CD14-positive monocyte (primary cell): ENCODE measurements at regions not wholly inside any gene's neighbourhood (a gene's known extent, or its start where the extent isn't known, plus 50 kb on each side); places are given as distances from the start of the nearest gene placed in this dataset.
A peak's percentile ranks its signal among the peaks of the same experiment; 100 is the strongest.

ENCODE experiments used
- DNase-seq, 3 donors: peaks; one replicate each; pipeline ENCODE4 v3.0.0-alpha.2; 2011 to 2022
- H2AFZ ChIP-seq: 2 replicates; pipeline ENCODE4 v1.6.0; 2012; ENCODE audit warnings: mild to moderate bottlenecking, low read depth, low read length, inconsistent platforms; ENCODE audit not compliant: insufficient read depth, poor library complexity, severe bottlenecking
- H3K27ac ChIP-seq, 2 donors: 1 replicate in 1 of 2; 2 replicates in 1 of 2; pipeline ENCODE4 v1.5.1; 2012 to 2013; ENCODE audit warnings: low read length in 2 of 2, control low read depth in 1 of 2, inconsistent platforms in 1 of 2, low read depth in 1 of 2, mild to moderate bottlenecking in 1 of 2
- H3K27me3 ChIP-seq, 2 donors: one replicate each; pipeline versions ENCODE4 v1.6.0 to v1.6.1; 2011 to 2013; ENCODE audit warnings: low read length in 2 of 2; ENCODE audit not compliant: control insufficient read depth in 2 of 2, insufficient read depth in 2 of 2
- H3K36me3 ChIP-seq, 2 donors: replicated peaks in 1 of 2; 1 replicate in 1 of 2; 2 replicates in 1 of 2; pipeline versions ENCODE4 v1.5.1 to v1.6.1; 2012 to 2013; ENCODE audit warnings: low read length in 2 of 2, control low read depth in 1 of 2, inconsistent platforms in 1 of 2, mild to moderate bottlenecking in 1 of 2; ENCODE audit not compliant: insufficient read depth in 2 of 2, control insufficient read depth in 1 of 2
- H3K4me1 ChIP-seq, 2 donors: 1 replicate in 1 of 2; 2 replicates in 1 of 2; pipeline versions ENCODE4 v1.5.1 to v1.6.1; 2012 to 2013; ENCODE audit warnings: low read length in 2 of 2, control low read depth in 1 of 2, inconsistent platforms in 1 of 2, mild to moderate bottlenecking in 1 of 2, moderate library complexity in 1 of 2; ENCODE audit not compliant: insufficient read depth in 2 of 2, control insufficient read depth in 1 of 2
- H3K4me2 ChIP-seq: replicated peaks from 2 replicates; pipeline ENCODE3; 2012; ENCODE audit warnings: low read length, moderate library complexity, mild to moderate bottlenecking; ENCODE audit not compliant: poor library complexity, severe bottlenecking; ENCODE audit errors: extremely low read depth
- H3K4me3 ChIP-seq, 3 experiments: fragments of 200-600 bp in 1 of 3; sonication (generic) in 1 of 3; replicated peaks in 1 of 3; 1 replicate in 2 of 3; 2 replicates in 1 of 3; pipeline ENCODE4 v1.5.1; 2011 to 2013; ENCODE audit warnings: low read length in 3 of 3, mild to moderate bottlenecking in 3 of 3, control low read depth in 2 of 3, low read depth in 2 of 3, inconsistent platforms in 1 of 3, moderate library complexity in 1 of 3
- H3K79me2 ChIP-seq: 2 replicates; pipeline ENCODE4 v1.6.0; 2012; ENCODE audit warnings: mild to moderate bottlenecking, control low read depth, inconsistent platforms, low read length, moderate library complexity; ENCODE audit not compliant: insufficient read depth
- H3K9ac ChIP-seq: 2 replicates; pipeline ENCODE4 v1.6.0; 2017; ENCODE audit warnings: low read length, mild to moderate bottlenecking; ENCODE audit not compliant: insufficient read depth, poor library complexity, severe bottlenecking
- H3K9me3 ChIP-seq, 2 donors: replicated peaks in 1 of 2; 1 replicate in 1 of 2; 2 replicates in 1 of 2; pipeline versions ENCODE4 v1.5.1 to v1.6.1; 2012 to 2013; ENCODE audit warnings: low read length in 2 of 2, control low read depth in 1 of 2; ENCODE audit not compliant: control insufficient read depth in 1 of 2, insufficient read depth in 1 of 2
- H4K20me1 ChIP-seq: 2 replicates; pipeline ENCODE4 v1.6.0; 2012; ENCODE audit warnings: mild to moderate bottlenecking, low read length, control low read depth, moderate library complexity; ENCODE audit not compliant: insufficient read depth
- H3K27ac Mint-ChIP-seq, 7 donors: one replicate each; pipeline ENCODE4 v1.8.0; 2020; ENCODE audit warnings: mild to moderate bottlenecking in 7 of 7, mixed read lengths in 7 of 7, moderate library complexity in 6 of 7, inconsistent platforms in 2 of 7
- H3K27me3 Mint-ChIP-seq, 3 donors: one replicate each; pipeline ENCODE4 v1.8.0; 2021 to 2022; ENCODE audit warnings: low read depth in 3 of 3, mild to moderate bottlenecking in 3 of 3, mixed read lengths in 3 of 3, moderate library complexity in 3 of 3, inconsistent platforms in 1 of 3
- H3K36me3 Mint-ChIP-seq, 2 donors: one replicate each; pipeline ENCODE4 v1.8.0; 2020; ENCODE audit warnings: mixed read lengths in 2 of 2, inconsistent platforms in 1 of 2, mild to moderate bottlenecking in 1 of 2
- H3K4me1 Mint-ChIP-seq: one replicate; pipeline ENCODE4 v1.8.0; 2020; ENCODE audit warnings: mild to moderate bottlenecking, mixed read lengths
- H3K4me3 Mint-ChIP-seq, 2 donors: one replicate each; pipeline ENCODE4 v1.8.0; 2020; ENCODE audit warnings: mild to moderate bottlenecking in 2 of 2, mixed read lengths in 2 of 2, moderate library complexity in 1 of 2
- H3K9me3 Mint-ChIP-seq, 7 donors: one replicate each; pipeline ENCODE4 v1.8.0; 2020 to 2022; ENCODE audit warnings: mixed read lengths in 7 of 7, mild to moderate bottlenecking in 6 of 7, moderate library complexity in 6 of 7, inconsistent platforms in 2 of 7
- WGBS: methylation state at CpG from one replicate; pipeline ENCODE4 v1.1.5; 2013; ENCODE audit warnings: missing lambda C conversion rate; ENCODE audit not compliant: insufficient coverage; 5-methylcytosine and 5-hydroxymethylcytosine counted together
- intact Hi-C, 2 donors: fragments of 100-400 bp; cut with micrococcal nuclease; formaldehyde crosslinking; loops; one replicate each; pipeline versions ENCODE4 v1.15.0 to v1.15.1; 2023
- TF ChIP-seq, protein P1 (sequence below): fragments of 200-600 bp; IDR thresholded peaks from one replicate; pipeline ENCODE4 v1.8.0; 2022; ENCODE audit warnings: antibody characterized with exemption, mild to moderate bottlenecking

DNA sequence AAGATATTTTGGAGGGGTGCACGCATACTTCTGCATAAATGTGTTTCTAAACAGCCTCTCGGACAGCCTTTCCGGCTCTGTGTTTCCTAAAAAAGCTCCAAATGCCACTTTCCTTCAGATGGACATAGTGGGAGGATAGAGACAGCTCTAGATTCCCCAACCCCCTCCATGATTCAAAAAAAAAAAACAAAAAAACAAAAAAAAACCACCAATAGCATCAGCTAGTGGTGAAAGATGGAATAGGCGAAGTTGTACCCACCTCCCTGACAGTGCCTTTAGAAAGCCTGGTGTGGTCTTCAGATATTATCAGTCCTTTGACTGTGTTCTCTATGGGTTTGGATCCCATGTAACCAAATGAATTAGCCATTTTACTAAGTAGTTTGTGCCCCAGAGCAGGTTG lies 94.1 kb downstream of the PHETA1 start:
- Mint-ChIP-seq H3K27ac (no peak overlapping the region), H3K27me3 (peaks cover 5 to 9% (median 5%) of the 10 kb centered on the region in 3 donors), H3K9me3 (peaks cover 0 to 5% (median 0%) of the 10 kb centered on the region in 7 donors), H3K36me3 (no peaks in the 10 kb centered on the region), H3K4me3 (no peak overlapping the region), H3K4me1 (peaks cover 11% of the 10 kb centered on the region)
- Histone ChIP-seq H3K4me2 (no peak overlapping the region), H3K4me1 (no peaks in the 10 kb centered on the region), H3K36me3 (no peaks in the 10 kb centered on the region), H3K79me2 (no peaks in the 10 kb centered on the region), H3K9ac (no peak overlapping the region), H3K9me3 (no peaks in the 10 kb centered on the region), H2AFZ (no peak overlapping the region), H3K4me3 (no peak overlapping the region), H3K27me3 (no peaks in the 10 kb centered on the region), H4K20me1 (no peaks in the 10 kb centered on the region), H3K27ac (no peak overlapping the region)
- DNase-seq, result no peak
- TF ChIP-seq, protein P1, sequence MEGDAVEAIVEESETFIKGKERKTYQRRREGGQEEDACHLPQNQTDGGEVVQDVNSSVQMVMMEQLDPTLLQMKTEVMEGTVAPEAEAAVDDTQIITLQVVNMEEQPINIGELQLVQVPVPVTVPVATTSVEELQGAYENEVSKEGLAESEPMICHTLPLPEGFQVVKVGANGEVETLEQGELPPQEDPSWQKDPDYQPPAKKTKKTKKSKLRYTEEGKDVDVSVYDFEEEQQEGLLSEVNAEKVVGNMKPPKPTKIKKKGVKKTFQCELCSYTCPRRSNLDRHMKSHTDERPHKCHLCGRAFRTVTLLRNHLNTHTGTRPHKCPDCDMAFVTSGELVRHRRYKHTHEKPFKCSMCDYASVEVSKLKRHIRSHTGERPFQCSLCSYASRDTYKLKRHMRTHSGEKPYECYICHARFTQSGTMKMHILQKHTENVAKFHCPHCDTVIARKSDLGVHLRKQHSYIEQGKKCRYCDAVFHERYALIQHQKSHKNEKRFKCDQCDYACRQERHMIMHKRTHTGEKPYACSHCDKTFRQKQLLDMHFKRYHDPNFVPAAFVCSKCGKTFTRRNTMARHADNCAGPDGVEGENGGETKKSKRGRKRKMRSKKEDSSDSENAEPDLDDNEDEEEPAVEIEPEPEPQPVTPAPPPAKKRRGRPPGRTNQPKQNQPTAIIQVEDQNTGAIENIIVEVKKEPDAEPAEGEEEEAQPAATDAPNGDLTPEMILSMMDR, result no peak
- intact Hi-C loops, result loop anchor here in 1 of 2 donors (10.0 kb wide), 1 partner anchor 120 kb away; no protein-coding TSS in a partner anchor
- WGBS, result no CpG with 5 or more reads among the region's 4 CpGs

DNA sequence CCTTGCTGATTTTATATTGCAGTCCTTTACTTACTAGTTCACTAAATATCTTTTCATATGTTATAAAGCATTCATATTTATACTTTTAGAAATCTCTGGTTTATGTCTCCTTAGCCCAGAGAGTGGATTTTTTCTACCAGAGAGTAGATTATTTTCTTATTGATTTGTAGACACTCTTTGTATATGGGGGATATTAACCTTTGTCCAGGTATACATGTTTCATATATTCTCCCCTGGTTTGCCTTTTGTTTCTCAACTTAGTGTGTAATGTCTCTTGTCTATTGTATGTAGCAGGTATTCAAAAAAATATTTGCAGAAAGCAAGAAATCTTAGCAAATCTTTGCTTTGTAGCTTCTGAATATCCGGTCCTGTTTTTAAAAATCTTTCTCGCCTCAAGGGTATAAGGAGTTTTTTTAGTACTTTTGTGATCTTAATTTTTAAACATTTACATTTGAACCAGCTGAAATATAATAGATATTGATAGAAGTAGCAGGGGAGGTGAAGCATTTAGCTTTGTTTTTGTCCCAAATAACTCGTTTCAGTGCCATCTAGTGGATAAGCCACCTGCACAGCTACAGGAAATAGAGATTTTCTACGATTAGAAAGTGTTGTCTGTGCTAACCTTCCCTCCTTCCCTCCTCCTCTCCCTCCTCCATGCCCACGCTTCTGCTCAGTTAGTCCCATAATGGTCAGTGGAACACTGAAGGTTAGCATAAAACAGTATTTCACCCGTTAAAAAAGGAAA lies 97.0 kb downstream of the PHETA1 start:
- intact Hi-C loops, result loop anchor here in 1 of 2 donors (10.0 kb wide), 1 partner anchor 117 kb away; no protein-coding TSS in a partner anchor
- Histone ChIP-seq H3K79me2 (no peaks in the 10 kb centered on the region), H2AFZ (peak overlapping the region; percentile 46), H3K9ac (no peak overlapping the region), H3K27me3 (no peaks in the 10 kb centered on the region), H3K4me3 (no peak overlapping the region), H3K4me2 (no peak overlapping the region), H3K27ac (no peak overlapping the region), H3K9me3 (no peaks in the 10 kb centered on the region), H3K4me1 (no peaks in the 10 kb centered on the region), H4K20me1 (no peaks in the 10 kb centered on the region), H3K36me3 (no peaks in the 10 kb centered on the region)
- Mint-ChIP-seq H3K27ac (no peak overlapping the region), H3K9me3 (no peaks in the 10 kb centered on the region), H3K4me1 (peaks cover 20% of the 10 kb centered on the region), H3K27me3 (peaks cover 3 to 4% (median 4%) of the 10 kb centered on the region in 3 donors), H3K36me3 (no peaks in the 10 kb centered on the region), H3K4me3 (no peak overlapping the region)
- no peak for DNase-seq
- TF ChIP-seq, protein P1, result peak; percentile 34
- WGBS, result no CpG with 5 or more reads among the region's 6 CpGs
